IMR-90 (cell line): ENCODE measurements at regions not wholly inside any gene's neighbourhood (a gene's known extent, or its start where the extent isn't known, plus 50 kb on each side); places are given as distances from the start of the nearest gene placed in this dataset.

ENCODE experiments used
- BHLHE40 ChIP-seq: fragments of 150-350 bp; IDR thresholded peaks from 2 replicates; pipeline ENCODE4 v1.6.1; 2016; ENCODE audit warnings: mild to moderate bottlenecking, low read depth, low read length
- CEBPB ChIP-seq: IDR thresholded peaks from 2 replicates; pipeline ENCODE4 v1.6.1; 2012; ENCODE audit warnings: low read depth, low read length, improper control_type of control experiment
- CHD1 ChIP-seq: IDR thresholded peaks from 2 replicates; pipeline ENCODE4 v1.6.1; 2012; ENCODE audit warnings: low read depth, low read length, improper control_type of control experiment
- FOS ChIP-seq: fragments of 150-350 bp; IDR thresholded peaks from 2 replicates; pipeline ENCODE4 v1.6.1; 2016; ENCODE audit warnings: low read depth, low read length
- MAZ ChIP-seq: IDR thresholded peaks from 2 replicates; pipeline ENCODE4 v1.6.1; 2012; ENCODE audit warnings: low read depth, mild to moderate bottlenecking, low read length, improper control_type of control experiment, moderate library complexity, borderline replicate concordance
- MXI1 ChIP-seq: IDR thresholded peaks from 2 replicates; pipeline ENCODE4 v1.6.1; 2012; ENCODE audit warnings: low read depth, mild to moderate bottlenecking, low read length, moderate library complexity, borderline replicate concordance
- NFE2L2 ChIP-seq: fragments of 150-350 bp; IDR thresholded peaks from 2 replicates; pipeline ENCODE4 v1.6.1; 2016; ENCODE audit warnings: low read depth, mild to moderate bottlenecking, low read length
- POLR2A ChIP-seq: IDR thresholded peaks from 2 replicates; pipeline ENCODE4 v1.6.1; 2012; ENCODE audit warnings: mild to moderate bottlenecking, low read depth, low read length
- SMC3 ChIP-seq: fragments of 150-350 bp; IDR thresholded peaks from 2 replicates; pipeline ENCODE4 v1.6.1; 2016; ENCODE audit warnings: low read depth, mild to moderate bottlenecking, antibody characterized with exemption, low read length, moderate library complexity
- USF2 ChIP-seq: fragments of 150-350 bp; IDR thresholded peaks from 2 replicates; pipeline ENCODE4 v1.6.1; 2017; ENCODE audit warnings: mild to moderate bottlenecking, antibody characterized with exemption, low read length, low read depth
- TF ChIP-seq, protein P1 (sequence below): conservative IDR thresholded peaks from 2 replicates; pipeline ENCODE4 v1.5.1; 2012; ENCODE audit warnings: mild to moderate bottlenecking, low read depth, low read length, improper control_type of control experiment

GRCh38 chr3:10665592-10665991, 150.4 kb upstream of the SLC6A11 start:
- no peak for TF ChIP-seq MXI1
- TF ChIP-seq CEBPB = no peak
- TF ChIP-seq POLR2A = no peak
- TF ChIP-seq, protein P1, sequence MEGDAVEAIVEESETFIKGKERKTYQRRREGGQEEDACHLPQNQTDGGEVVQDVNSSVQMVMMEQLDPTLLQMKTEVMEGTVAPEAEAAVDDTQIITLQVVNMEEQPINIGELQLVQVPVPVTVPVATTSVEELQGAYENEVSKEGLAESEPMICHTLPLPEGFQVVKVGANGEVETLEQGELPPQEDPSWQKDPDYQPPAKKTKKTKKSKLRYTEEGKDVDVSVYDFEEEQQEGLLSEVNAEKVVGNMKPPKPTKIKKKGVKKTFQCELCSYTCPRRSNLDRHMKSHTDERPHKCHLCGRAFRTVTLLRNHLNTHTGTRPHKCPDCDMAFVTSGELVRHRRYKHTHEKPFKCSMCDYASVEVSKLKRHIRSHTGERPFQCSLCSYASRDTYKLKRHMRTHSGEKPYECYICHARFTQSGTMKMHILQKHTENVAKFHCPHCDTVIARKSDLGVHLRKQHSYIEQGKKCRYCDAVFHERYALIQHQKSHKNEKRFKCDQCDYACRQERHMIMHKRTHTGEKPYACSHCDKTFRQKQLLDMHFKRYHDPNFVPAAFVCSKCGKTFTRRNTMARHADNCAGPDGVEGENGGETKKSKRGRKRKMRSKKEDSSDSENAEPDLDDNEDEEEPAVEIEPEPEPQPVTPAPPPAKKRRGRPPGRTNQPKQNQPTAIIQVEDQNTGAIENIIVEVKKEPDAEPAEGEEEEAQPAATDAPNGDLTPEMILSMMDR = no peak
- TF ChIP-seq USF2 = no peak
- no peak for TF ChIP-seq MAZ
- no peak for TF ChIP-seq CHD1
- TF ChIP-seq SMC3 = no peak
- no peak for TF ChIP-seq NFE2L2
- no peak for TF ChIP-seq FOS
- no peak for TF ChIP-seq BHLHE40
